Hippocampal formation (tissue), 2 donors: ENCODE measurements at regions not wholly inside any gene's neighbourhood (a gene's known extent, or its start where the extent isn't known, plus 50 kb on each side); places are given as distances from the start of the nearest gene placed in this dataset.

Source experiments
- DNase-seq, 2 donors: peaks; one replicate each; lab custom pipeline; 2025; lab: John Stamatoyannopoulos, UW

GRCh38 chr7:21146642-21147423 is 281.1 kb upstream of the SP4 start:
- DNase-seq = no peak

- DNase-seq = no peak
Measured at GRCh38 chr7:21149809-21150208, 278.1 kb upstream of the SP4 start.

GRCh38 chr7:21154614-21155013 is 273.3 kb upstream of the SP4 start:
- no peak for DNase-seq

GRCh38 chr7:21159506-21159905 is 268.4 kb upstream of the SP4 start:
- DNase-seq = no peak

GRCh38 chr7:21160401-21160800 is 267.5 kb upstream of the SP4 start:
- no peak for DNase-seq

GRCh38 chr7:21167942-21168341 is 259.9 kb upstream of the SP4 start:
- no peak for DNase-seq

GRCh38 chr7:21169667-21170580 is 258.0 kb upstream of the SP4 start:
- no peak for DNase-seq

- DNase-seq = no peak
Measured at GRCh38 chr7:21172800-21173199, 255.1 kb upstream of the SP4 start.

GRCh38 chr7:21173436-21173835 is 254.4 kb upstream of the SP4 start:
- DNase-seq = no peak

GRCh38 chr7:21175714-21176113 is 252.2 kb upstream of the SP4 start:
- DNase-seq = no peak

GRCh38 chr7:21184942-21185652 is 242.8 kb upstream of the SP4 start:
- no peak for DNase-seq

GRCh38 chr7:21185653-21186265 is 242.1 kb upstream of the SP4 start:
- no peak for DNase-seq

GRCh38 chr7:21191321-21192073 is 236.4 kb upstream of the SP4 start:
- no peak for DNase-seq

- DNase-seq = no peak
Measured at GRCh38 chr7:21192657-21193056, 235.2 kb upstream of the SP4 start.

- no peak for DNase-seq
Measured at GRCh38 chr7:21193895-21194294, 234.0 kb upstream of the SP4 start.

GRCh38 chr7:21194936-21195335 is 232.9 kb upstream of the SP4 start:
- no peak for DNase-seq

- DNase-seq = no peak
Measured at GRCh38 chr7:21198921-21199320, 229.0 kb upstream of the SP4 start.

GRCh38 chr7:21200503-21200902 is 227.4 kb upstream of the SP4 start:
- DNase-seq = no peak

- no peak for DNase-seq
Measured at GRCh38 chr7:21214657-21215056, 213.2 kb upstream of the SP4 start.

GRCh38 chr7:21215307-21215706 is 212.6 kb upstream of the SP4 start:
- DNase-seq = no peak

GRCh38 chr7:21217365-21217764 is 210.5 kb upstream of the SP4 start:
- DNase-seq = no peak
